ENCODE measurements at regions not wholly inside any gene's neighbourhood (a gene's known extent, or its start where the extent isn't known, plus 50 kb on each side); places are given as distances from the start of the nearest gene placed in this dataset.

DNA sequence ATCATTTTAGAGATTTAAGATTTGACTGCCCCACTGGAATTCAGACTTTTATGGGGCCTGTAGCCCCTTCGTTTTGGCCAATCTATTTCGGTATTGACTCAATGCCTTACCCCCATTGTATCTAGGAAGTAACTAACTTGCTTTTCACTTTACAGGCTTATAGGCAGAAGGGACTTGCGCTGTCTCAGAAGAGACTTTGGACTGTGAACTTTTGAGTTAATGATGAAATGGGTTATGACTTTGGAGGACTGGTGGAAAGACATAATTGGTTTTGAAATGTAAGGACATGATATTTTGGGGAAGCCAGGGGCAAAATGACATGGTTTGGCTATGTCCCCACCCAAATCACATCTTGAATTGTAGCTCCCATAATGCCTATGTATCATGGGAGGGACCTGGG is 463.0 kb upstream of the KLHL1 start:
- Histone ChIP-seq H3K9ac (ENCODE audit: low read length) (no peak overlapping the region), H3K79me2 (ENCODE audit: low read length) (no peaks in the 10 kb centered on the region), H3K4me1 (ENCODE audit: insufficient read depth, low read length) (no peaks in the 10 kb centered on the region), H2AFZ (ENCODE audit: low read length) (no peak overlapping the region), H3K27ac (ENCODE audit: low read length) (no peak overlapping the region), H3K4me3 (ENCODE audit: low read length) (no peak overlapping the region), H3K27me3 (ENCODE audit: low read length) (no peaks in the 10 kb centered on the region), H3K36me3 (ENCODE audit: low read depth, low read length) (no peaks in the 10 kb centered on the region; the same call in 1 of the 2 replicates), H3K4me2 (ENCODE audit: low read length) (no peak overlapping the region), H3F3A (ENCODE audit: low read length, unreplicated experiment) (no peaks in the 10 kb centered on the region), H3K9me3 (ENCODE audit: low read length) (no peaks in the 10 kb centered on the region), H3K9me2 (replicated peaks; ENCODE audit: low read length) (no peaks in the 10 kb centered on the region), H4K20me1 (ENCODE audit: low read length) (no peaks in the 10 kb centered on the region)
- DNase-seq (no peak), ATAC-seq (no peak)
- no TSS peak for BruUV-seq (replicated peaks)
- intact Hi-C loops (cut with micrococcal nuclease): no loop called here
- no peak for TF ChIP-seq EZH2phosphoT487 (IDR thresholded peaks at IDR 0.05; ENCODE audit: borderline replicate concordance, low read length)
- ChIA-PET CTCF (no interaction called here), POLR2A (ENCODE audit: unreplicated experiment) (no interaction called here)

GRCh38 chr13:70568571-70568970 is 460.3 kb upstream of the KLHL1 start:
- H3K79me2 ChIP-seq (ENCODE audit: low read length): no peaks in the 10 kb centered on the region
- TF ChIP-seq, protein P1, sequence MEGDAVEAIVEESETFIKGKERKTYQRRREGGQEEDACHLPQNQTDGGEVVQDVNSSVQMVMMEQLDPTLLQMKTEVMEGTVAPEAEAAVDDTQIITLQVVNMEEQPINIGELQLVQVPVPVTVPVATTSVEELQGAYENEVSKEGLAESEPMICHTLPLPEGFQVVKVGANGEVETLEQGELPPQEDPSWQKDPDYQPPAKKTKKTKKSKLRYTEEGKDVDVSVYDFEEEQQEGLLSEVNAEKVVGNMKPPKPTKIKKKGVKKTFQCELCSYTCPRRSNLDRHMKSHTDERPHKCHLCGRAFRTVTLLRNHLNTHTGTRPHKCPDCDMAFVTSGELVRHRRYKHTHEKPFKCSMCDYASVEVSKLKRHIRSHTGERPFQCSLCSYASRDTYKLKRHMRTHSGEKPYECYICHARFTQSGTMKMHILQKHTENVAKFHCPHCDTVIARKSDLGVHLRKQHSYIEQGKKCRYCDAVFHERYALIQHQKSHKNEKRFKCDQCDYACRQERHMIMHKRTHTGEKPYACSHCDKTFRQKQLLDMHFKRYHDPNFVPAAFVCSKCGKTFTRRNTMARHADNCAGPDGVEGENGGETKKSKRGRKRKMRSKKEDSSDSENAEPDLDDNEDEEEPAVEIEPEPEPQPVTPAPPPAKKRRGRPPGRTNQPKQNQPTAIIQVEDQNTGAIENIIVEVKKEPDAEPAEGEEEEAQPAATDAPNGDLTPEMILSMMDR (conservative IDR thresholded peaks at IDR 0.05; ENCODE audit: low read depth, low read length): peak; percentile 72
- TF ChIP-seq EZH2phosphoT487 (IDR thresholded peaks at IDR 0.05; ENCODE audit: borderline replicate concordance, low read length): no peak
- no peak for TF ChIP-seq EZH2 (IDR thresholded peaks at IDR 0.05; ENCODE audit: low read length, unreplicated experiment)
- ATAC-seq (no peak), DNase-seq (peak; percentile 70)
- ChIA-PET POLR2A (ENCODE audit: unreplicated experiment) (no interaction called here), CTCF (no interaction called here)
- no peaks in the 10 kb centered on the region for H4K20me1 ChIP-seq (ENCODE audit: low read length)
- H3K4me1 ChIP-seq (ENCODE audit: insufficient read depth, low read length): no peaks in the 10 kb centered on the region
- H2AFZ ChIP-seq (ENCODE audit: low read length): no peak overlapping the region
- no peaks in the 10 kb centered on the region for H3K9me2 ChIP-seq (replicated peaks; ENCODE audit: low read length)
- BruUV-seq (replicated peaks): no TSS peak
- H3K4me2 ChIP-seq (ENCODE audit: low read length): no peak overlapping the region
- no peaks in the 10 kb centered on the region for H3K27me3 ChIP-seq (ENCODE audit: low read length)
- H3K36me3 ChIP-seq (ENCODE audit: low read depth, low read length): no peaks in the 10 kb centered on the region; the same call in 1 of the 2 replicates
- H3K9ac ChIP-seq (ENCODE audit: low read length): no peak overlapping the region
- H3F3A ChIP-seq (ENCODE audit: low read length, unreplicated experiment): no peaks in the 10 kb centered on the region
- H3K27ac ChIP-seq (ENCODE audit: low read length): no peak overlapping the region
- no peaks in the 10 kb centered on the region for H3K9me3 ChIP-seq (ENCODE audit: low read length)
- H3K4me3 ChIP-seq (ENCODE audit: low read length): no peak overlapping the region
- intact Hi-C loops (cut with micrococcal nuclease): loop anchor here (1.0 to 5.0 kb wide), 5 partner anchors 215 to 1031 kb away; no protein-coding TSS in a partner anchor

GRCh38 chr13:70544706-70545105 is 436.5 kb upstream of the KLHL1 start:
- Histone ChIP-seq H3K4me1 (ENCODE audit: insufficient read depth, low read length) (no peaks in the 10 kb centered on the region), H3K4me2 (ENCODE audit: low read length) (no peak overlapping the region), H3K79me2 (ENCODE audit: low read length) (no peaks in the 10 kb centered on the region), H3K27me3 (ENCODE audit: low read length) (no peaks in the 10 kb centered on the region), H3K4me3 (ENCODE audit: low read length) (no peak overlapping the region), H2AFZ (ENCODE audit: low read length) (no peak overlapping the region), H3K9me2 (replicated peaks; ENCODE audit: low read length) (no peaks in the 10 kb centered on the region), H3K36me3 (ENCODE audit: low read depth, low read length) (no peaks in the 10 kb centered on the region), H3F3A (ENCODE audit: low read length, unreplicated experiment) (no peaks in the 10 kb centered on the region), H3K9ac (ENCODE audit: low read length) (no peak overlapping the region), H3K27ac (ENCODE audit: low read length) (no peak overlapping the region), H4K20me1 (ENCODE audit: low read length) (no peaks in the 10 kb centered on the region), H3K9me3 (ENCODE audit: low read length) (no peaks in the 10 kb centered on the region)
- ATAC-seq: no peak
- no TSS peak for BruUV-seq (replicated peaks)
- DNase-seq: no peak
- intact Hi-C loops (cut with micrococcal nuclease): no loop called here
- ChIA-PET POLR2A (ENCODE audit: unreplicated experiment) (no interaction called here), CTCF (no interaction called here)
- TF ChIP-seq EZH2 (IDR thresholded peaks at IDR 0.05; ENCODE audit: low read length, unreplicated experiment) (no peak), EZH2phosphoT487 (IDR thresholded peaks at IDR 0.05; ENCODE audit: borderline replicate concordance, low read length) (no peak)
- TF ChIP-seq, protein P1 (conservative IDR thresholded peaks at IDR 0.05; ENCODE audit: low read depth, low read length): no peak
